ENCODE measurements at regions not wholly inside any gene's neighbourhood (a gene's known extent, or its start where the extent isn't known, plus 50 kb on each side); places are given as distances from the start of the nearest gene placed in this dataset.

DNA sequence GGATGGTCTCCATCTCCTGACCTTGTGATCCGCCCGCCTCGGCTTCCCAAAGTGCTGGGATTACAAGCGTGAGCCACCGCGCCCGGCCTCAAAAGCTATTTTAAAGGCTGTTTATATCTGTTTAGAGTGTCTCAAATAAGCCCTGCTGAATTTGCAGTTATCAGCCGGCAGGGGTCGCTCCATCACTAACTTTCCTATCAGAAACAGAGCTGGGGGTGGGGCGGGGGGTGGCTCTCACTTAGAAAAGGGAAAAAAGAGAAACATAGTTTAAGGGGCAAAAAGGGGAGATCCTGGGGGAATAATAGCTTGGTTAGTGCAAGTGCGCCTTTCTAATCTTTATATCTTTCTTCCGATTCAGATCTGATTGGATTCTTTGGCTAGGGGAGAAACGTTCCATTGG lies 450.7 kb downstream of the UBE2NL start:
- no peak overlapping the region for H3K4me2 ChIP-seq (ENCODE audit: low read depth, low read length)
- FAIRE-seq (no peak), DNase-seq (ENCODE audit: low spot score) (no peak), ATAC-seq (no peak)
- ChIA-PET POLR2A (no interaction called here), CTCF (ENCODE audit: low intra/inter-chr PET ratio, low total read pairs) (no interaction called here)
- no peaks in the 10 kb centered on the region for H4K20me1 ChIP-seq (ENCODE audit: insufficient read depth, low read length)
- no peak overlapping the region for H3K27ac ChIP-seq (ENCODE audit: extremely low read length, insufficient read depth, low read length)
- 40% methylated on average over 5 of the region's 13 CpGs for WGBS (ENCODE audit: low lambda C conversion rate)
- intact Hi-C loops (cut with micrococcal nuclease; ENCODE audit: unreplicated experiment) (no loop called here), in situ Hi-C loops (cut with HindIII; ENCODE audit: extremely low pct_ligation_motif_present, low pct_unique_long_range_greater_than_20kb) (no loop called here)
- no TSS peak for BruUV-seq (replicated peaks)
- TF ChIP-seq NFIB (CRISPR knock-in tag; IDR thresholded peaks at IDR 0.05; ENCODE audit: borderline replicate concordance), result no peak
- no peak for TF ChIP-seq ZFX (CRISPR knock-in tag; IDR thresholded peaks at IDR 0.05; ENCODE audit: low read depth)
- TF ChIP-seq, protein P1, sequence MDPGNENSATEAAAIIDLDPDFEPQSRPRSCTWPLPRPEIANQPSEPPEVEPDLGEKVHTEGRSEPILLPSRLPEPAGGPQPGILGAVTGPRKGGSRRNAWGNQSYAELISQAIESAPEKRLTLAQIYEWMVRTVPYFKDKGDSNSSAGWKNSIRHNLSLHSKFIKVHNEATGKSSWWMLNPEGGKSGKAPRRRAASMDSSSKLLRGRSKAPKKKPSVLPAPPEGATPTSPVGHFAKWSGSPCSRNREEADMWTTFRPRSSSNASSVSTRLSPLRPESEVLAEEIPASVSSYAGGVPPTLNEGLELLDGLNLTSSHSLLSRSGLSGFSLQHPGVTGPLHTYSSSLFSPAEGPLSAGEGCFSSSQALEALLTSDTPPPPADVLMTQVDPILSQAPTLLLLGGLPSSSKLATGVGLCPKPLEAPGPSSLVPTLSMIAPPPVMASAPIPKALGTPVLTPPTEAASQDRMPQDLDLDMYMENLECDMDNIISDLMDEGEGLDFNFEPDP (CRISPR knock-in tag; conservative IDR thresholded peaks at IDR 0.05), result no peak
- no peak for TF ChIP-seq ATAD3A (CRISPR knock-in tag; IDR thresholded peaks at IDR 0.05)
- TF ChIP-seq, protein P2, sequence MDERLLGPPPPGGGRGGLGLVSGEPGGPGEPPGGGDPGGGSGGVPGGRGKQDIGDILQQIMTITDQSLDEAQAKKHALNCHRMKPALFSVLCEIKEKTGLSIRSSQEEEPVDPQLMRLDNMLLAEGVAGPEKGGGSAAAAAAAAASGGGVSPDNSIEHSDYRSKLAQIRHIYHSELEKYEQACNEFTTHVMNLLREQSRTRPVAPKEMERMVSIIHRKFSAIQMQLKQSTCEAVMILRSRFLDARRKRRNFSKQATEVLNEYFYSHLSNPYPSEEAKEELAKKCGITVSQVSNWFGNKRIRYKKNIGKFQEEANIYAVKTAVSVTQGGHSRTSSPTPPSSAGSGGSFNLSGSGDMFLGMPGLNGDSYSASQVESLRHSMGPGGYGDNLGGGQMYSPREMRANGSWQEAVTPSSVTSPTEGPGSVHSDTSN (CRISPR knock-in tag; IDR thresholded peaks at IDR 0.05), result no peak
- no peak for TF ChIP-seq ZNF569 (CRISPR knock-in tag; IDR thresholded peaks at IDR 0.05; ENCODE audit: borderline replicate concordance)
- no peak for TF ChIP-seq ZNF382 (CRISPR knock-in tag; IDR thresholded peaks at IDR 0.05; ENCODE audit: borderline replicate concordance)
- no peak for TF ChIP-seq GATAD1 (CRISPR knock-in tag; IDR thresholded peaks at IDR 0.05)
- no peak for TF ChIP-seq ATF7 (IDR thresholded peaks at IDR 0.05)
- no peak for TF ChIP-seq ATF7 (CRISPR knock-in tag; IDR thresholded peaks at IDR 0.05)
- no peak overlapping the region for H2AFZ ChIP-seq (ENCODE audit: low read length)
- H3K9ac ChIP-seq (ENCODE audit: insufficient read depth, low read depth, low read length), result no peak overlapping the region
- H3K36me3 ChIP-seq (replicated peaks in 1 of 2; ENCODE audit: control insufficient read depth in 1 of 2, insufficient read depth in 2 of 2, low read length in 2 of 2), result no peaks in the 10 kb centered on the region
- peaks cover 42% of the 10 kb centered on the region for H3K9me3 ChIP-seq (ENCODE audit: low read length)
- no peaks in the 10 kb centered on the region for H3K4me1 ChIP-seq (ENCODE audit: insufficient read depth, low read length)
- H3K4me3 ChIP-seq (replicated peaks in 1 of 3; ENCODE audit: insufficient read depth in 1 of 3, low read depth in 2 of 3, low read length in 3 of 3), result no peak overlapping the region
- H3K79me2 ChIP-seq (ENCODE audit: insufficient read depth, low read length), result no peaks in the 10 kb centered on the region
- no peaks in the 10 kb centered on the region for H3K27me3 ChIP-seq (ENCODE audit: control insufficient read depth in 1 of 2, insufficient read depth in 2 of 2, low read length in 2 of 2)
